Esophagus squamous epithelium (tissue), 4 donors: ENCODE measurements at regions not wholly inside any gene's neighbourhood (a gene's known extent, or its start where the extent isn't known, plus 50 kb on each side); places are given as distances from the start of the nearest gene placed in this dataset.

ENCODE experiments used
- CTCF ChIP-seq, 6 experiments: fragments of 450-650 bp in 4 of 6; fragments of 200-600 bp in 2 of 6; sonication (generic) in 2 of 6; IDR thresholded peaks; one replicate each; pipeline ENCODE4 v1.5.1; 2016 to 2019; ENCODE audit warnings: antibody characterized with exemption in 6 of 6, mild to moderate bottlenecking in 4 of 6, moderate library complexity in 4 of 6
- POLR2A ChIP-seq, 4 donors: fragments of 450-650 bp; IDR thresholded peaks; one replicate each; pipeline ENCODE4 v1.6.1; 2017; ENCODE audit warnings: antibody characterized with exemption in 4 of 4, mild to moderate bottlenecking in 4 of 4, moderate library complexity in 3 of 4

DNA sequence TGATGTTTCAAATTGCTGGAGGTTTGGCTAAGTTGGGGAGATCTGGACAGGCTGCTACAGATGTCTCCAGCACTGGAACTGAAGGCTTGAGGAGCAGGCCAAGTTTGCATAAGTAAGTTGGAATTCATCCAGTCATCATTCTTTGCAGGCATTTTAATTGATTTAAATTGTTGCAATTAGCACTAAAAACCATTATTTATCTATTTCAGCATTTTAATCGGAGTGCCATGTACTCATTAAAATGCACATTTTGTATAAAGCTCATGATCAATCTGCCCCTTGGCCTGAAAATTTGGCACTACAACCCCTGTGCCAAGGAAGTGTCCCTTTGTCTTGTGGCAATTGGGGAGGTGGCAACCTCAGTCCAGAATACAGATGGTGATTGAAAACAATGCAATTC is 320.2 kb downstream of the MAT2B start:
- TF ChIP-seq POLR2A (IDR thresholded peaks at IDR 0.05) (no peak), CTCF (IDR thresholded peaks at IDR 0.05) (no peak)
